ENCODE measurements at regions not wholly inside any gene's neighbourhood (a gene's known extent, or its start where the extent isn't known, plus 50 kb on each side); places are given as distances from the start of the nearest gene placed in this dataset.

DNA sequence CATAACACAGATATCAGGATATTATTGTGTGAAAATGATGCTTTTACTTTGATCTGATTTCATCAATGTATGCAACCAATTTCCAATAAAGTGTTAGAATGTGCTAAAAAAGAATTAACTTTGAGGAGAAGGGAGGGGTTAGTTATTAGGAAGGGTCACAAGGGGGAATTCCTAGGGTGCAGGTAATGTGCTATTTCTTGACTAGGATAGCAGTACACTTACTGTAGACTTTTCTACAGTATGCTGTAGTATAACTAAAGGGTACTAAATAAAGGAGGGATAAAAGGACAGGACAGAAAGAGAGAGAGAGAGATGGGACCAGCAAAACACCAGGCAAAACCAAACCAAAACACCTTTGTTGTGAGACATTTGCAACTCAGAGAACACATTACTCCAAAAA, 121.4 kb upstream of the RAP1B start:
- TF ChIP-seq ZNF8 (CRISPR knock-in tag; IDR thresholded peaks at IDR 0.05): no peak
- TF ChIP-seq CREB5 (CRISPR knock-in tag; IDR thresholded peaks at IDR 0.05; ENCODE audit: low read depth): no peak
- TF ChIP-seq ZFP3 (CRISPR knock-in tag; IDR thresholded peaks at IDR 0.05): no peak
- no peak for TF ChIP-seq OSR1 (CRISPR knock-in tag; IDR thresholded peaks at IDR 0.05)
- TF ChIP-seq, protein P1, sequence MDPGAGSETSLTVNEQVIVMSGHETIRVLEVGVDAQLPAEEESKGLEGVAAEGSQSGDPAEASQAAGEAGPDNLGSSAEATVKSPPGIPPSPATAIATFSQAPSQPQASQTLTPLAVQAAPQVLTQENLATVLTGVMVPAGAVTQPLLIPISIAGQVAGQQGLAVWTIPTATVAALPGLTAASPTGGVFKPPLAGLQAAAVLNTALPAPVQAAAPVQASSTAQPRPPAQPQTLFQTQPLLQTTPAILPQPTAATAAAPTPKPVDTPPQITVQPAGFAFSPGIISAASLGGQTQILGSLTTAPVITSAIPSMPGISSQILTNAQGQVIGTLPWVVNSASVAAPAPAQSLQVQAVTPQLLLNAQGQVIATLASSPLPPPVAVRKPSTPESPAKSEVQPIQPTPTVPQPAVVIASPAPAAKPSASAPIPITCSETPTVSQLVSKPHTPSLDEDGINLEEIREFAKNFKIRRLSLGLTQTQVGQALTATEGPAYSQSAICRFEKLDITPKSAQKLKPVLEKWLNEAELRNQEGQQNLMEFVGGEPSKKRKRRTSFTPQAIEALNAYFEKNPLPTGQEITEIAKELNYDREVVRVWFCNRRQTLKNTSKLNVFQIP (CRISPR knock-in tag; IDR thresholded peaks at IDR 0.05; ENCODE audit: borderline replicate concordance, low read depth): no peak
- TF ChIP-seq ARNTL (CRISPR knock-in tag; IDR thresholded peaks at IDR 0.05; ENCODE audit: borderline replicate concordance, low read depth): no peak
- no peak for TF ChIP-seq RARB (CRISPR knock-in tag; IDR thresholded peaks at IDR 0.05)
- TF ChIP-seq ZFP30 (CRISPR knock-in tag; IDR thresholded peaks at IDR 0.05): no peak
- TF ChIP-seq, protein P2, sequence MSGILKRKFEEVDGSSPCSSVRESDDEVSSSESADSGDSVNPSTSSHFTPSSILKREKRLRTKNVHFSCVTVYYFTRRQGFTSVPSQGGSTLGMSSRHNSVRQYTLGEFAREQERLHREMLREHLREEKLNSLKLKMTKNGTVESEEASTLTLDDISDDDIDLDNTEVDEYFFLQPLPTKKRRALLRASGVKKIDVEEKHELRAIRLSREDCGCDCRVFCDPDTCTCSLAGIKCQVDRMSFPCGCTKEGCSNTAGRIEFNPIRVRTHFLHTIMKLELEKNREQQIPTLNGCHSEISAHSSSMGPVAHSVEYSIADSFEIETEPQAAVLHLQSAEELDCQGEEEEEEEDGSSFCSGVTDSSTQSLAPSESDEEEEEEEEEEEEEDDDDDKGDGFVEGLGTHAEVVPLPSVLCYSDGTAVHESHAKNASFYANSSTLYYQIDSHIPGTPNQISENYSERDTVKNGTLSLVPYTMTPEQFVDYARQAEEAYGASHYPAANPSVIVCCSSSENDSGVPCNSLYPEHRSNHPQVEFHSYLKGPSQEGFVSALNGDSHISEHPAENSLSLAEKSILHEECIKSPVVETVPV (CRISPR knock-in tag; IDR thresholded peaks at IDR 0.05): no peak
- TF ChIP-seq ZC3H10 (CRISPR knock-in tag; IDR thresholded peaks at IDR 0.05): no peak
- TF ChIP-seq, protein P3, sequence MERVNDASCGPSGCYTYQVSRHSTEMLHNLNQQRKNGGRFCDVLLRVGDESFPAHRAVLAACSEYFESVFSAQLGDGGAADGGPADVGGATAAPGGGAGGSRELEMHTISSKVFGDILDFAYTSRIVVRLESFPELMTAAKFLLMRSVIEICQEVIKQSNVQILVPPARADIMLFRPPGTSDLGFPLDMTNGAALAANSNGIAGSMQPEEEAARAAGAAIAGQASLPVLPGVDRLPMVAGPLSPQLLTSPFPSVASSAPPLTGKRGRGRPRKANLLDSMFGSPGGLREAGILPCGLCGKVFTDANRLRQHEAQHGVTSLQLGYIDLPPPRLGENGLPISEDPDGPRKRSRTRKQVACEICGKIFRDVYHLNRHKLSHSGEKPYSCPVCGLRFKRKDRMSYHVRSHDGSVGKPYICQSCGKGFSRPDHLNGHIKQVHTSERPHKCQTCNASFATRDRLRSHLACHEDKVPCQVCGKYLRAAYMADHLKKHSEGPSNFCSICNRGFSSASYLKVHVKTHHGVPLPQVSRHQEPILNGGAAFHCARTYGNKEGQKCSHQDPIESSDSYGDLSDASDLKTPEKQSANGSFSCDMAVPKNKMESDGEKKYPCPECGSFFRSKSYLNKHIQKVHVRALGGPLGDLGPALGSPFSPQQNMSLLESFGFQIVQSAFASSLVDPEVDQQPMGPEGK (CRISPR knock-in tag; IDR thresholded peaks at IDR 0.05; ENCODE audit: borderline replicate concordance): no peak
- TF ChIP-seq, protein P4, sequence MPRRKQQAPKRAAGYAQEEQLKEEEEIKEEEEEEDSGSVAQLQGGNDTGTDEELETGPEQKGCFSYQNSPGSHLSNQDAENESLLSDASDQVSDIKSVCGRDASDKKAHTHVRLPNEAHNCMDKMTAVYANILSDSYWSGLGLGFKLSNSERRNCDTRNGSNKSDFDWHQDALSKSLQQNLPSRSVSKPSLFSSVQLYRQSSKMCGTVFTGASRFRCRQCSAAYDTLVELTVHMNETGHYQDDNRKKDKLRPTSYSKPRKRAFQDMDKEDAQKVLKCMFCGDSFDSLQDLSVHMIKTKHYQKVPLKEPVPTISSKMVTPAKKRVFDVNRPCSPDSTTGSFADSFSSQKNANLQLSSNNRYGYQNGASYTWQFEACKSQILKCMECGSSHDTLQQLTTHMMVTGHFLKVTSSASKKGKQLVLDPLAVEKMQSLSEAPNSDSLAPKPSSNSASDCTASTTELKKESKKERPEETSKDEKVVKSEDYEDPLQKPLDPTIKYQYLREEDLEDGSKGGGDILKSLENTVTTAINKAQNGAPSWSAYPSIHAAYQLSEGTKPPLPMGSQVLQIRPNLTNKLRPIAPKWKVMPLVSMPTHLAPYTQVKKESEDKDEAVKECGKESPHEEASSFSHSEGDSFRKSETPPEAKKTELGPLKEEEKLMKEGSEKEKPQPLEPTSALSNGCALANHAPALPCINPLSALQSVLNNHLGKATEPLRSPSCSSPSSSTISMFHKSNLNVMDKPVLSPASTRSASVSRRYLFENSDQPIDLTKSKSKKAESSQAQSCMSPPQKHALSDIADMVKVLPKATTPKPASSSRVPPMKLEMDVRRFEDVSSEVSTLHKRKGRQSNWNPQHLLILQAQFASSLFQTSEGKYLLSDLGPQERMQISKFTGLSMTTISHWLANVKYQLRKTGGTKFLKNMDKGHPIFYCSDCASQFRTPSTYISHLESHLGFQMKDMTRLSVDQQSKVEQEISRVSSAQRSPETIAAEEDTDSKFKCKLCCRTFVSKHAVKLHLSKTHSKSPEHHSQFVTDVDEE (CRISPR knock-in tag; IDR thresholded peaks at IDR 0.05): no peak
- TF ChIP-seq TCF4 (CRISPR knock-in tag; IDR thresholded peaks at IDR 0.05; ENCODE audit: borderline replicate concordance): no peak
